ENCODE measurements at regions not wholly inside any gene's neighbourhood (a gene's known extent, or its start where the extent isn't known, plus 50 kb on each side); places are given as distances from the start of the nearest gene placed in this dataset.
"Not testable (repeated sequence)": the region's sequence is repeated elsewhere in the genome, so short reads cannot be mapped to it uniquely, and the experiment has no call there.

GRCh38 chr9:67210842-67211241, 218.5 kb upstream of the SPATA31A3 start:
- WGBS, 2 donors, result 69 to 70% methylated on average over 1 of the region's 3 CpGs
- H3K27ac ChIP-seq; H3K9me3 ChIP-seq; intact Hi-C loops (cut with DNase I); H3K36me3 ChIP-seq; H3K4me1 ChIP-seq; H3K4me3 ChIP-seq; H3K27me3 ChIP-seq; DNase-seq: not testable (repeated sequence)

DNA sequence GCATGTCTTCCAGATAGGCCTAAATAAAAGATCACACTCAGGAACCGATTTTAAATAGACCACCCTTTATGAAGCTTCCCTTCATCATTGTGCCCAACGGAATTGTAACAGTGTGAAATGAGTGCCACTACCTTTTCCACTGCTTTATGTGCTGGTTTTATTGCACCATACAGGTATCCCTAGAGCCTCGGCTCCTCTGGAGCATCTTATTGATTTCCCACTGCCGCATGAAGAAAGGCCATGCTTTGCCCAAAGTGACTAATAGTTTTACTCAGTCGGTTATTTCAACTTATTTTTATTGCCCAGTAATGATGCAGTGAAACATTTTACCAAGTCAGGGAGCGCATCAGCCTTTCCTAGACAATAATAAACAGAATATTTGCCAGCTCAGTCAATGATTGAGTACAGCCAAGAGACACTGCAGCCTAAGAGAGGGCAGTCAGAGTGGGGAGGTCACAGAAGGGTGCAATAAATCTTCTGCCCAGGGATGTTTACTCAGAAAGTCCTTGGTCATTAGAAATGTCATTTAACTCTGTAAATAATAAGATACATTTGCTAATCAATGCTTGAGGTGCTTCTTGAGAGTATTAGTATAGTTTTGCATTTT, 216.6 kb upstream of the SPATA31A3 start:
- 76 to 79% methylated on average over 1 to 3 of the region's 6 CpGs for WGBS, 2 donors

GRCh38 chr9:67196135-67196534, 203.8 kb upstream of the SPATA31A3 start:
- H3K36me3 ChIP-seq; H3K4me3 ChIP-seq; DNase-seq; H3K4me1 ChIP-seq; intact Hi-C loops (cut with DNase I); H3K27me3 ChIP-seq; H3K9me3 ChIP-seq; H3K27ac ChIP-seq: not testable (repeated sequence)
- WGBS, 2 donors, result 70 to 85% methylated on average over 5 of the region's 7 CpGs

More for the DNA sequence above, 216.6 kb upstream of the SPATA31A3 start:
- H3K27ac ChIP-seq; DNase-seq; H3K4me1 ChIP-seq; intact Hi-C loops (cut with DNase I); H3K27me3 ChIP-seq; H3K9me3 ChIP-seq; H3K36me3 ChIP-seq; H3K4me3 ChIP-seq: not testable (repeated sequence)

- WGBS, 2 donors, result 80% methylated on average over 5 of the region's 8 CpGs; no CpG with 5 or more reads in 1 of the 2 donors
- intact Hi-C loops (cut with DNase I), result not testable (repeated sequence)
Observed at GRCh38 chr9:67195357-67195756, 203.0 kb upstream of the SPATA31A3 start.

GRCh38 chr9:67179185-67179584, 186.8 kb upstream of the SPATA31A3 start:
- intact Hi-C loops (cut with DNase I); H3K27ac ChIP-seq; H3K36me3 ChIP-seq; H3K27me3 ChIP-seq; H3K4me3 ChIP-seq; DNase-seq; H3K9me3 ChIP-seq; H3K4me1 ChIP-seq: not testable (repeated sequence)
- WGBS, 2 donors, result 21 to 75% methylated on average over 2 of the region's 2 CpGs

More at GRCh38 chr9:67195357-67195756, 203.0 kb upstream of the SPATA31A3 start:
- not testable (repeated sequence) for H3K9me3 ChIP-seq, H3K36me3 ChIP-seq, H3K27me3 ChIP-seq, H3K4me3 ChIP-seq, DNase-seq, H3K27ac ChIP-seq, H3K4me1 ChIP-seq

DNA sequence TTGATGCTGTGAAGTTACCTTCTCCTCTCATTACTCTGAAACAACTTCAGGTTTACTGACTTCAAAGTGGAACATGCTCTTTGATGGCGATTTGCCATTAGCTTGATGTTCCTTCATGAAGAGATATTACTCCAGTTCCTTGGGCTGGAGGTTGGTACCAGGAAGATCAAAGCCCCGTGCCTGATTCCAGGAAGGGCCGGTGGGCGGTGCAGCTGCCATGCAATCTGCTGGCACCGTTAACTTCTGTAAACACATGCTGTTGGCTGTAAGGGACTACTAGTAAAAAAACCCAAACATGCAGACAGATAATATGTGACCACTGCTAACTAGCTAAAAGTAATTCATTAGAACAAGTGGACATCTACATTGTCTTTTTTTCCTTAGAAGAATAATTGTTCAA, 182.8 kb upstream of the SPATA31A3 start:
- H3K27me3 ChIP-seq; H3K27ac ChIP-seq; H3K4me1 ChIP-seq; H3K4me3 ChIP-seq; DNase-seq; H3K9me3 ChIP-seq; intact Hi-C loops (cut with DNase I); H3K36me3 ChIP-seq: not testable (repeated sequence)
- WGBS, 2 donors, result no CpG with 5 or more reads among the region's 5 CpGs

- H3K27ac ChIP-seq; DNase-seq; H3K36me3 ChIP-seq; H3K4me1 ChIP-seq; H3K27me3 ChIP-seq; H3K4me3 ChIP-seq; H3K9me3 ChIP-seq; intact Hi-C loops (cut with DNase I): not testable (repeated sequence)
- WGBS, 2 donors, result 74 to 76% methylated on average over 1 of the region's 3 CpGs
Observed at GRCh38 chr9:67171721-67172120, 179.4 kb upstream of the SPATA31A3 start.

DNA sequence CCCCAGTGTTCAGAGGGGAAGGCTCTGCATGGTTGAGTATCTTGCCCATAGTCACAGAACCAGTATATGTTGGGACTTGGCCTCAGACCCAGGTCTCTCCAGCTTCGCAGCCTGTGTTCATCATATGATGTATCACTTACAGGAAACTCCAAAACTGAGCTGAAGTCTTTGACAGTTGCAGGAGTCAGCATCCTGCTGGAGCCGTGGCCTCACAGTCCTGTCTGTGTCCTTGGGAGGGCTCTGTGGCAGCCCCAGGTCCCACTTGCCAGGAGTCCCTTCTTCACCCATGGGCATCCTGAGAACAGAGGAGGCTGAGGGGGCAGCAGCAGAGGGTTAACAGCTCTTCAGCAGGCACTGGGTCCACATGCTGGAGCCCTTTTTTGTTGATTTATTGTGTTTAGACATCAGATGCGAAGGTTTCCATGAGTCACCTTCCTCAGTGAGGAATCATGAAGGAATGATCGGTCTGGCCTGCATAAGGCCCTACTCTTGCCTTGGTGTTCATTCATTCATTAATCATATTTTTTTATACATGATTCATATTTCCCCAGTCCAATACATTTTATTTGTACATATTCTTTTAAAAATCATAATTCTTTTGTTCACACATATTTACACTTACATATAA, 176.3 kb upstream of the SPATA31A3 start:
- H3K27ac ChIP-seq; intact Hi-C loops (cut with DNase I); DNase-seq; H3K36me3 ChIP-seq; H3K4me3 ChIP-seq; H3K4me1 ChIP-seq; H3K9me3 ChIP-seq; H3K27me3 ChIP-seq: not testable (repeated sequence)
- WGBS, 2 donors, result 72 to 85% methylated on average over 2 of the region's 4 CpGs

GRCh38 chr9:67166335-67166734, 174.0 kb upstream of the SPATA31A3 start:
- intact Hi-C loops (cut with DNase I); H3K27ac ChIP-seq; H3K36me3 ChIP-seq: not testable (repeated sequence)

DNA sequence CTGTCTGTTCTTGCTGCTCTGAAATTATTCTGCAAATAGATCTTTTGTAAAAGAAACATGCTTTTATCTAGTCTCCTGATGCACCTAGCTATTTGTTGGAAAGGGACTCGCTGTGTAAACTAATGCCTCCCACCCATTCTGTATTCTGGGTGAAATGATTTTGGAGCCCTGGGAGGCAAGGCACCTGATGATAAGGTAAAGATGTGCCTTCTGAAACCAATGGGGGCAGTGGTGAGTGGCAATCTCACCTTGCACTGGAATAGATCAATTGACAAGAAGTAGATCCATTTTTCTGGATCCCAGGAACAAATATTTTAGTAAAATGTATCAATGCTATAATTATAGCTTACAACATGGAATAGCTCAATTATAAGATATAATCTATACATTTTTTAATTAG, 170.5 kb upstream of the SPATA31A3 start:
- H3K4me3 ChIP-seq; H3K36me3 ChIP-seq; DNase-seq; H3K9me3 ChIP-seq; intact Hi-C loops (cut with DNase I); H3K27me3 ChIP-seq; H3K4me1 ChIP-seq; H3K27ac ChIP-seq: not testable (repeated sequence)
- WGBS, 2 donors, result no CpG with 5 or more reads among the region's 1 CpG

More at GRCh38 chr9:67166335-67166734, 174.0 kb upstream of the SPATA31A3 start:
- not testable (repeated sequence) for DNase-seq, H3K4me1 ChIP-seq, H3K27me3 ChIP-seq, H3K4me3 ChIP-seq, H3K9me3 ChIP-seq

GRCh38 chr9:67155218-67155617, 162.9 kb upstream of the SPATA31A3 start:
- H3K9me3 ChIP-seq; intact Hi-C loops (cut with DNase I); H3K27ac ChIP-seq; H3K27me3 ChIP-seq; H3K4me3 ChIP-seq; DNase-seq; H3K4me1 ChIP-seq; H3K36me3 ChIP-seq: not testable (repeated sequence)
- WGBS, 2 donors, result 90 to 91% methylated on average over 8 of the region's 9 CpGs

DNA sequence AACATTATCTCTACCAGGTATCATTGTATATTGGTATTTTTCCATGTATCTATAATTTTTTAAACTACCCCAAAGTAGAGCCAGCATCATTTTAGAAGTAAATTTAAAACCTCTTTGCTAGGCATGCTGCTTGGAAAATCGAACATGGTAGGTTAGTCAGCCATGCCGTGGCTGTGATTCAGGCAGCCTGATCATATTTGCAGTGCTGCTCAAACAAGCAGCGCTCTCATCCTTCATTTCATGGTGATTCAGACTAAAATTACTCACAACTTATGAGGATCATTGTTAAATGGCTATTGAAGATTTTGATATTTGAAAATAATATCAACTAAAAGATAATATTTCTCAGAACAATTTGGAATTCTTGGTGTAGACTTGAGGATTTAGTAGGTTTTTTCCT, 161.2 kb upstream of the SPATA31A3 start:
- no CpG with 5 or more reads among the region's 3 CpGs for WGBS, 2 donors

DNA sequence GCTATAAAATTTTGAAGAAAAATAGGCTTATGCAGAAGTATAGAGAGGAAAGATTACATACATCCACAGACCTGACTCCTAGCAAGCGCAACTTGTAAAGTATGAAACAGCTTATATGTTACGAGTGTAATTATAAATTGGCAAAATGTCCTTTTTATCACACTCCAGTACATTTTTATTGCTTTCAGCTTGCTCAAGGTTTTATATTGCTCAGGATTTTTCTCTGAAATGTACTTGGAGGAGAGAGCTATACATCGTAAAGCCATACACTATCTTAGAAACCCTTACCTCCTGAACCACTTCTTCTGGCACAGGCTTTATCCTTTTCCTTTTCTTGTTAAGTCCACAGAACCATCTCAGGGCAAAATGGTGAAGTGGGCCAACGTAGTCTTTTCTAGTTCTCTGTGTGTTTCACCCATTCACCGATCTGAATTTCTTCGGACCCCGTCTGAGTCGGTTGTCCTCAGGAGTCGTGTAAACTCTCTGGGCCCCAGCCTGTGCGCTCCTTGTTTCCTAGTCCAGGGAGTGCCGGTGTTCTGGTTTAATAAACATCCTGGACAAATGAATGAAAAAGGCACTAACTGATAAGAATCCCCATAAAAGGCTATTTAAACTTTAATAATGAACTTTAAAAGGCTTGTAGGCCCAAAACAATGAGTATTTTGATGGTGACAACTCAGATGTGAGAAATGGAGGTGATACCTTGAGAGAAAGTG, 150.2 kb upstream of the SPATA31A3 start:
- 22 to 71% methylated on average over 8 of the region's 11 CpGs for WGBS, 2 donors
- H3K36me3 ChIP-seq; H3K4me3 ChIP-seq; H3K4me1 ChIP-seq; H3K27me3 ChIP-seq; intact Hi-C loops (cut with DNase I); H3K9me3 ChIP-seq; H3K27ac ChIP-seq; DNase-seq: not testable (repeated sequence)

More for the DNA sequence above, 161.2 kb upstream of the SPATA31A3 start:
- H3K4me3 ChIP-seq; H3K27ac ChIP-seq; DNase-seq; H3K9me3 ChIP-seq; intact Hi-C loops (cut with DNase I); H3K27me3 ChIP-seq; H3K4me1 ChIP-seq; H3K36me3 ChIP-seq: not testable (repeated sequence)
